ENCODE measurements at regions not wholly inside any gene's neighbourhood (a gene's known extent, or its start where the extent isn't known, plus 50 kb on each side); places are given as distances from the start of the nearest gene placed in this dataset.

- TF ChIP-seq SMC3 (conservative IDR thresholded peaks at IDR 0.05; ENCODE audit: poor library complexity): no peak
- no peak for TF ChIP-seq EP300 (conservative IDR thresholded peaks at IDR 0.05; ENCODE audit: poor library complexity, severe bottlenecking)
- TF ChIP-seq MXI1 (conservative IDR thresholded peaks at IDR 0.05; ENCODE audit: poor library complexity, severe bottlenecking): no peak
- Histone ChIP-seq H3K79me2 (replicated peaks; ENCODE audit: insufficient read depth, low read length) (no peaks in the 10 kb centered on the region), H3K27ac (ENCODE audit: low read length) (no peak overlapping the region), H3K9me2 (ENCODE audit: insufficient read depth, low read length) (no peaks in the 10 kb centered on the region), H3F3A (ENCODE audit: insufficient read depth, low read length, poor library complexity, severe bottlenecking) (no peaks in the 10 kb centered on the region), H3K4me3 (ENCODE audit: low read length) (no peak overlapping the region), H2AFZ (ENCODE audit: low read depth, low read length) (no peak overlapping the region), H3K9me3 (ENCODE audit: low read length) (no peaks in the 10 kb centered on the region), H4K20me1 (ENCODE audit: insufficient read depth) (no peaks in the 10 kb centered on the region), H3K36me3 (ENCODE audit: insufficient read depth, low read length) (no peaks in the 10 kb centered on the region), H3K4me2 (ENCODE audit: low read length) (no peak overlapping the region), H3K27me3 (ENCODE audit: insufficient read depth, low read depth, low read length) (no peaks in the 10 kb centered on the region), H3K9ac (ENCODE audit: low read length) (no peak overlapping the region)
Observed at GRCh38 chr20:4533368-4534133, 152.7 kb upstream of the PRNP start.

GRCh38 chr20:4532772-4533171 lies 153.5 kb upstream of the PRNP start:
- H3K4me2 ChIP-seq (ENCODE audit: low read length): no peak overlapping the region

GRCh38 chr20:4524792-4525191 lies 161.5 kb upstream of the PRNP start:
- Histone ChIP-seq H4K20me1 (ENCODE audit: insufficient read depth) (no peaks in the 10 kb centered on the region), H3K79me2 (replicated peaks; ENCODE audit: insufficient read depth, low read length) (no peaks in the 10 kb centered on the region)

More at GRCh38 chr20:4532772-4533171, 153.5 kb upstream of the PRNP start:
- Histone ChIP-seq H3K27ac (ENCODE audit: low read length) (no peak overlapping the region), H3F3A (ENCODE audit: insufficient read depth, low read length, poor library complexity, severe bottlenecking) (no peaks in the 10 kb centered on the region), H3K9me2 (ENCODE audit: insufficient read depth, low read length) (no peaks in the 10 kb centered on the region), H4K20me1 (ENCODE audit: insufficient read depth) (no peaks in the 10 kb centered on the region), H3K9me3 (ENCODE audit: low read length) (no peaks in the 10 kb centered on the region), H3K4me3 (ENCODE audit: low read length) (no peak overlapping the region), H3K9ac (ENCODE audit: low read length) (no peak overlapping the region), H3K36me3 (ENCODE audit: insufficient read depth, low read length) (no peaks in the 10 kb centered on the region), H3K27me3 (ENCODE audit: insufficient read depth, low read depth, low read length) (no peaks in the 10 kb centered on the region), H3K79me2 (replicated peaks; ENCODE audit: insufficient read depth, low read length) (no peaks in the 10 kb centered on the region), H2AFZ (ENCODE audit: low read depth, low read length) (no peak overlapping the region)
- TF ChIP-seq EP300 (conservative IDR thresholded peaks at IDR 0.05; ENCODE audit: poor library complexity, severe bottlenecking) (no peak), EZH2 (IDR thresholded peaks at IDR 0.05; ENCODE audit: borderline replicate concordance, insufficient read depth, low read length, poor library complexity, severe bottlenecking) (no peak), CTCF (IDR thresholded peaks at IDR 0.05; ENCODE audit: poor library complexity, severe bottlenecking) (no peak), MXI1 (conservative IDR thresholded peaks at IDR 0.05; ENCODE audit: poor library complexity, severe bottlenecking) (no peak)

More at GRCh38 chr20:4524792-4525191, 161.5 kb upstream of the PRNP start:
- TF ChIP-seq POLR2AphosphoS5 (IDR thresholded peaks at IDR 0.05) (no peak), EZH2 (IDR thresholded peaks at IDR 0.05; ENCODE audit: borderline replicate concordance, insufficient read depth, low read length, poor library complexity, severe bottlenecking) (no peak), RAD21 (conservative IDR thresholded peaks at IDR 0.05) (no peak), CTCF (IDR thresholded peaks at IDR 0.05; ENCODE audit: poor library complexity, severe bottlenecking) (no peak), REST (IDR thresholded peaks at IDR 0.05; ENCODE audit: borderline replicate concordance) (no peak), SMC3 (conservative IDR thresholded peaks at IDR 0.05; ENCODE audit: poor library complexity) (no peak), MXI1 (conservative IDR thresholded peaks at IDR 0.05; ENCODE audit: poor library complexity, severe bottlenecking) (no peak), TAF1 (IDR thresholded peaks at IDR 0.05; ENCODE audit: low read depth) (no peak)
- H3K9ac ChIP-seq (ENCODE audit: low read length): no peak overlapping the region
- H3K9me3 ChIP-seq (ENCODE audit: low read length): no peaks in the 10 kb centered on the region
- H3K4me2 ChIP-seq (ENCODE audit: low read length): no peak overlapping the region
- H3K4me3 ChIP-seq (ENCODE audit: low read length): no peak overlapping the region
- H3K36me3 ChIP-seq (ENCODE audit: insufficient read depth, low read length): no peaks in the 10 kb centered on the region
- H2AFZ ChIP-seq (ENCODE audit: low read depth, low read length): no peak overlapping the region
- H3K9me2 ChIP-seq (ENCODE audit: insufficient read depth, low read length): no peaks in the 10 kb centered on the region
- H3K27me3 ChIP-seq (ENCODE audit: insufficient read depth, low read depth, low read length): no peaks in the 10 kb centered on the region
- H3F3A ChIP-seq (ENCODE audit: insufficient read depth, low read length, poor library complexity, severe bottlenecking): no peaks in the 10 kb centered on the region
- no peak overlapping the region for H3K27ac ChIP-seq (ENCODE audit: low read length)
